KOPT-K1 (cell line): ENCODE measurements at regions not wholly inside any gene's neighbourhood (a gene's known extent, or its start where the extent isn't known, plus 50 kb on each side); places are given as distances from the start of the nearest gene placed in this dataset.

ENCODE experiments used
- H3K27ac ChIP-seq: fragments of 200-600 bp; sonication (generic); 2 replicates; pipeline ENCODE4 v1.5.1; 2016; ENCODE audit warnings: antibody characterized with exemption, mild to moderate bottlenecking, low read depth, low read length; ENCODE audit not compliant: poor library complexity, severe bottlenecking
- H3K36me3 ChIP-seq: fragments of 200-600 bp; sonication (generic); 2 replicates; pipeline ENCODE4 v1.5.1; 2017; ENCODE audit warnings: antibody characterized with exemption, mild to moderate bottlenecking, low read length, moderate library complexity; ENCODE audit not compliant: insufficient read depth
- H3K9me3 ChIP-seq: fragments of 200-600 bp; sonication (generic); 2 replicates; pipeline ENCODE4 v1.5.1; 2017; ENCODE audit warnings: antibody characterized with exemption, low read length, mild to moderate bottlenecking; ENCODE audit not compliant: insufficient read depth, poor library complexity, severe bottlenecking

- no peak overlapping the region for H3K27ac ChIP-seq
- no peaks in the 10 kb centered on the region for H3K9me3 ChIP-seq
- H3K36me3 ChIP-seq: no peaks in the 10 kb centered on the region
Measured at GRCh38 chr1:57729181-57729580, 305.3 kb upstream of the DAB1 start.

GRCh38 chr1:57727121-57727520 lies 303.3 kb upstream of the DAB1 start:
- Histone ChIP-seq H3K27ac (no peak overlapping the region), H3K36me3 (no peaks in the 10 kb centered on the region), H3K9me3 (no peaks in the 10 kb centered on the region)

- H3K27ac ChIP-seq: no peak overlapping the region
- no peaks in the 10 kb centered on the region for H3K9me3 ChIP-seq
- no peaks in the 10 kb centered on the region for H3K36me3 ChIP-seq
Measured at GRCh38 chr1:57725318-57725717, 301.5 kb upstream of the DAB1 start.

- Histone ChIP-seq H3K9me3 (no peaks in the 10 kb centered on the region), H3K36me3 (no peaks in the 10 kb centered on the region), H3K27ac (no peak overlapping the region)
Measured at GRCh38 chr1:57724535-57724934, 300.7 kb upstream of the DAB1 start.

GRCh38 chr1:57722285-57722978 lies 298.6 kb upstream of the DAB1 start:
- Histone ChIP-seq H3K9me3 (no peaks in the 10 kb centered on the region), H3K27ac (no peak overlapping the region), H3K36me3 (no peaks in the 10 kb centered on the region)

GRCh38 chr1:57721001-57721400 lies 297.1 kb upstream of the DAB1 start:
- no peak overlapping the region for H3K27ac ChIP-seq
- no peaks in the 10 kb centered on the region for H3K36me3 ChIP-seq
- H3K9me3 ChIP-seq: no peaks in the 10 kb centered on the region

GRCh38 chr1:57719274-57719673 lies 295.4 kb upstream of the DAB1 start:
- Histone ChIP-seq H3K36me3 (no peaks in the 10 kb centered on the region), H3K9me3 (no peaks in the 10 kb centered on the region), H3K27ac (no peak overlapping the region)

- H3K36me3 ChIP-seq: no peaks in the 10 kb centered on the region
- H3K9me3 ChIP-seq: no peaks in the 10 kb centered on the region
- H3K27ac ChIP-seq: no peak overlapping the region
Measured at GRCh38 chr1:57713501-57713900, 289.6 kb upstream of the DAB1 start.

GRCh38 chr1:57712846-57713245 lies 289.0 kb upstream of the DAB1 start:
- H3K9me3 ChIP-seq: no peaks in the 10 kb centered on the region
- no peak overlapping the region for H3K27ac ChIP-seq
- no peaks in the 10 kb centered on the region for H3K36me3 ChIP-seq

- no peaks in the 10 kb centered on the region for H3K9me3 ChIP-seq
- H3K36me3 ChIP-seq: no peaks in the 10 kb centered on the region
- H3K27ac ChIP-seq: no peak overlapping the region
Measured at GRCh38 chr1:57711326-57711725, 287.5 kb upstream of the DAB1 start.

- no peaks in the 10 kb centered on the region for H3K36me3 ChIP-seq
- no peak overlapping the region for H3K27ac ChIP-seq
- H3K9me3 ChIP-seq: no peaks in the 10 kb centered on the region
Measured at GRCh38 chr1:57707631-57708030, 283.8 kb upstream of the DAB1 start.

GRCh38 chr1:57704811-57705210 lies 281.0 kb upstream of the DAB1 start:
- Histone ChIP-seq H3K36me3 (no peaks in the 10 kb centered on the region), H3K9me3 (no peaks in the 10 kb centered on the region), H3K27ac (no peak overlapping the region)

GRCh38 chr1:57704231-57704630 lies 280.4 kb upstream of the DAB1 start:
- Histone ChIP-seq H3K9me3 (no peaks in the 10 kb centered on the region), H3K27ac (no peak overlapping the region), H3K36me3 (no peaks in the 10 kb centered on the region)

GRCh38 chr1:57696904-57697303 lies 273.0 kb upstream of the DAB1 start:
- Histone ChIP-seq H3K9me3 (peaks cover 13% of the 10 kb centered on the region), H3K27ac (no peak overlapping the region), H3K36me3 (no peaks in the 10 kb centered on the region)

GRCh38 chr1:57696043-57696442 lies 272.2 kb upstream of the DAB1 start:
- H3K9me3 ChIP-seq: peaks cover 13% of the 10 kb centered on the region
- H3K27ac ChIP-seq: no peak overlapping the region
- H3K36me3 ChIP-seq: no peaks in the 10 kb centered on the region

GRCh38 chr1:57686306-57686705 lies 262.4 kb upstream of the DAB1 start:
- Histone ChIP-seq H3K9me3 (no peaks in the 10 kb centered on the region), H3K27ac (no peak overlapping the region), H3K36me3 (no peaks in the 10 kb centered on the region)
